ENCODE measurements at regions not wholly inside any gene's neighbourhood (a gene's known extent, or its start where the extent isn't known, plus 50 kb on each side); places are given as distances from the start of the nearest gene placed in this dataset.
"Not testable (repeated sequence)": the region's sequence is repeated elsewhere in the genome, so short reads cannot be mapped to it uniquely, and the experiment has no call there.

DNA sequence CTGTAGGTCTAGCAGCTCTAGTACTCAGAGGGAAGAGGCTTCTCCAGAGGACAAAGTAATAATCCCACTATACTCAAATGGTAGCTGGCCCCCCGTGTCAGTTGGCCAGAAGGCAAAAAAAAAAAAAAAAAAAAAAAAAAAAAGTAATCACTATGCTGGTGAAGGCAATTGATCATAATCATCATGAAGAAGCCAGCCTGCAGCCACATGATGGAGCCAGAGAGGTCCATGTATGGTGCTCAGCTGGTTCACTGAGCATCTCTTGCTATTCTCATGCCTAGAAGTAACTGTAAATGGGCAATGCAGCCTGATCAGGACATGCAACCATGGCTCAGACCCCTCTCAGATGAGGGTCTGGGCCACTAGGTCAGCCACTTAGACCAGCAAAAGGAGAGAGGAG lies 378.8 kb downstream of the MED13L start:
- no peak for DNase-seq (ENCODE audit: insufficient read length, low spot score)
- FAIRE-seq: no peak

DNA sequence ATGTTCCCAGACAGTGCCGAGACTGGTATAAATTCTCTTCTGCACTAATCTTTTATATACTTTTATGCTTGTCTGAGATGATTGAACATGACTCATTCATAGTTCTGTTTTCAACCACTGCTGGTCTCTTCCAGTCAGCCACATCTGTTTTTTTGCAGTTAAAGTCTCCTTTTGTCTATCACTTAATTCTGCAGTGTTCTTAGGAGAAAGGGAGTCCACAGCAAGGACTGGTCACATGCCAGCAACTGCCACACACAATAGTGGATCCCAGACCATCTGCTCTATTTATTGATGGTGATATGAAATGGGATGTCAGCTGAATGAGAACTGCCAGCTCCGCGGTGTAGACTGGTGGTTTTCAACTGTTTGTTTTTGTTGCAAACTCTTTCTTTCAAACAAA lies 379.8 kb downstream of the MED13L start:
- no peak for FAIRE-seq
- no peak for DNase-seq (ENCODE audit: insufficient read length, low spot score)

DNA sequence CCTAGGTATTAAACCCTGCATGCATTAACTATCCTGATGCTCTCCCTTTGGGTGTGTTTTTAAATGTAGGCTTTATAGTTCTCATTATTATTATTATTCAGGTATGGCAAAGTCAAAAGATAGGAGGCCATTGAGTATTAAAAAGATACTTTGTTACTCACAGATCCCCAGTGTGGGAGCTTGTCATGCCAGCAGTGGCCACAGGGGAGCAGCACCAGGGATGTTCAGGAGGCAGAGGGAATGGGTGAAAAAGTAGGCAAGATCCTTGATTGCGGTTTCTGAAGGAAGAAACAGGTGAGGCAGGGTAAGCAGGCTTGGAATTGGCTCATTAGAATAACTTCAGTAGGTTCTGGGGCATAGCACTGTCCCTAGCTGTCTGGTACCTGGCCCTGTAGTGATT lies 382.2 kb downstream of the MED13L start:
- no peak for DNase-seq (ENCODE audit: insufficient read length, low spot score)
- FAIRE-seq: no peak

DNA sequence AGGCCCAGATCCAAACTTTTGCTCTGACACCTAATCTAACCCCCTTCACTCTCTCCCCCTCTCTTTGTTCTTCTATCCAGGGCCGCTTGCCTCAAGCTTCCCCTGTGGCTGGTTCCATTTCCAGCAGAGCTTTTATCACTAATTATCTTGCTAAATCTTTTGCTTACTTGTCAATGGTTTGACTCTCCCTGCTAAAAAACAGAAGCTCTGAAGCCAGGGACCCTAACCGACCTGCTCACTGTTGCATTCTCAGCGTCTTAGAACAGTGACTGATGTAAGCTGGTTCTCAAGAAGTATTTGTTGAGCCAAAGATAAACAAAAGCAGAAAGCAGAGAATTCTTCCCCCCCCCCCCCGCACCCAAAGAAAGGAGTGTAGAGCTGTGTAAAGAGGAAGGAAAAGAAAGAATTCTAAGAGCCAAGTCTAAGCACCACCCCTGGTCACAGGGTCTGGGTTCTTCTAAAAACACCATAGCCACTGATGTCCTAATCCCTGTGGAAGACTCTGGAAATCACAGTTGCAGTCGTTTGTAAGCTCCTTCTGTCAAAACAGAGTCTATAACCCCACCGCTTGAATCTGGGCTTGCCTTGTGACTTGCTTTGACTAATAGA lies 385.8 kb downstream of the MED13L start:
- DNase-seq (ENCODE audit: insufficient read length, low spot score): no peak
- no peak for FAIRE-seq

DNA sequence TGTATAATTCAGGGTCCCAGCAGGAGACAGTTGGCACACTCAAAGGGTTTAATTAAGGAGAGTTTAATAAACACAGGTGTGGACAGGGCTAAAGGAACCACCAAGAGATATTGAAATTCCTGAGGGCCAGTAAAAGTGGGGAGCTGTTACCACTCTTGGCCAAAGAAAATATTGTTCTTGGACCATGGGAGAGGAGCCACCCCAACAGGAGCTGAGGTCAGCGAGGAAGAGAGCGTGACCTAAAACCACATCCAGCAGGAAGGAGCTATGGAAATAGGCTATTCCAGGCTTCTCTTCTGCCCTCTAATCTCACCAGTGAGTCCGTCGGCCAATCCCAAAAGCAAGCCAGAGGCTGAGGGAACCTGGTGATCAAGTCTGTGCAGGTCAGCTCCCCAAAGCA lies 390.8 kb downstream of the MED13L start:
- FAIRE-seq (no peak), DNase-seq (ENCODE audit: insufficient read length, low spot score) (no peak)

DNA sequence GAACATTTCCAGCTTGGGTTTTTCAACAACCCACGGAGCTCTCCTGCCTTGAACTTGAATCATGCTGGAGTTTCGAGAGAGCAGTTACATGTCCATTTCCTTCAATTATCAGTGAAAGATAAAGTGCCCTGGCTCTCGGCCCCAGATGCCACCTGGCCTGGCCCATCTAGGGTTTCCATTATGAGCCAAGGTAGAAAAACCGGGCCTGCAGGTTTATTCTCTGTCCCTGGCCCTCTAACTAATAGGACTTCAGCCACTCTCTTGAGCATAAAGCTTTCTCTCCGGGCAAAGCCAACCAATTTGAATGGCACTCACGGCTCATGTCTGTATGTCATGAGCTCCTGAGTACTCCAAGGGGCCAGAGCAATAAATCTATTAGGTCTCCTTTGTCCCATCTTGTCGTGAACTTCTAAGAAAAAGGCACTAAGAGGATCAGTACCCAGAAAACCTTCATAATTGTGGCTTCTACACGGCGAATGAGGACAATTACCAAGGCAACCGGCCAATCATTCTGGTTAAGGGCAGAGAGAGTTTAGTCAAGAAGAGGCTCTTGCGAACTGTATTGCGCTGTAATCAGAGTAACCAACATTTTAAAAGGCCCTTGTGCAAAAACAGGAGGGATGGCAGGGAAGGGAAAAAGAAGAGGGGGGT lies 392.3 kb downstream of the MED13L start:
- FAIRE-seq (no peak), DNase-seq (ENCODE audit: insufficient read length, low spot score) (no peak)

DNA sequence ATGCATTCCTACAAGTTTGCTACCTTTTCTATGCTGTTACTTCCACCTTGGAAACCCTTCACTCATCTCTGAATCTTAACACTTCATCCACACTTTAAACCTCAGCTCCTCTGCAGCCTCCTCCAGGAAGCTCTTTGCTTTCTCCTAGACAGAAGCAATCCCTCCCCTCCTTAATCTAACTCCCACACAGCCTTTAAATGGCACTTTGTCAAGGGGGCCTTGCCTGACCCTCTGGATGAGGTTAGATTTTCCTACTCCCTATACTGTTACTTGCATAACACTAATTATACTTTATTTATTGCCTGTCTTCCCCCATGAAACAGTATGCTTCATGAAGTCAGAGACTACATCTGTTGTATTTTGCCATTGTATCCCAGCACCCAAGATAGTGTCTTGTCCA lies 394.6 kb downstream of the MED13L start:
- FAIRE-seq: no peak

DNA sequence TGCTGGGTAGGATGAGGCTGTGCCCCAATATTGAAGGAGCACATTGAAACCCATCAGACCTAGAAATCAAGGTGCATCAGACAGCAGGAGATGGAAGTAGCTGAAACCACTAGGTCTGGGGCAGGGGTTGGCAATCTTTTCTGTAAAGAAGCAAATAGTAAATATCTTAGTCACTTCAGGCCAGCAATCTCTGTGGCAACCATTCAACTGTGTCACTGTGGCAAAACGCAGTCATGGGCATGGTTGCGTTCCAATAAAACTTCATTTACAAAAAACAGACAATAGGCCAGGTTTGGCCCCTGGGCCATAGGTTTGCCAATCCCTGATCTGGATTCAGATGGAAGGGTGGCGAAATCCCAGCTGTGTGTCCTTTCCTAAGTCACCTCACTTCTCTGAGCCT lies 397.3 kb downstream of the MED13L start:
- FAIRE-seq (no peak), DNase-seq (ENCODE audit: insufficient read length, low spot score) (no peak)

More for the DNA sequence above, 394.6 kb downstream of the MED13L start:
- no peak for DNase-seq (ENCODE audit: insufficient read length, low spot score)

DNA sequence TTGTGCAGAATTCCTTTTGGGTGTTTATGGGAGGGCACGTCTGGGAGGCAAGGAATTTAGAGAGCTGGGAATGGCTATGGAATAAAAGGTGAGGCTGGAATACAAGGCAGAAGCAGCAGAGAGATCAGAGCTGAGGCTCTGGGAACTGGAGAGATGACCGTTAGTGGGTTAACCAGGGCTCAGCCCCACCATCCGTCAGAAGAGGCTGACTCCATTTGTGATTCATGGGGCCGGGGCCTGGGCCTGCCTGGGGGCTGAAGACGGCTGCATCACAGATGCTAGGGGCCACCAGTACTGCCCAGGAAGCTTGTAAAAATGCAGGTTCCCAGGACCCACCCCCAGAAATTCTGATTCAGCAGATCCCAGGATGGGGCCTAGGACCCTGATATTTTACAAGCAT lies 398.1 kb downstream of the MED13L start:
- FAIRE-seq (no peak), DNase-seq (ENCODE audit: insufficient read length, low spot score) (no peak)

DNA sequence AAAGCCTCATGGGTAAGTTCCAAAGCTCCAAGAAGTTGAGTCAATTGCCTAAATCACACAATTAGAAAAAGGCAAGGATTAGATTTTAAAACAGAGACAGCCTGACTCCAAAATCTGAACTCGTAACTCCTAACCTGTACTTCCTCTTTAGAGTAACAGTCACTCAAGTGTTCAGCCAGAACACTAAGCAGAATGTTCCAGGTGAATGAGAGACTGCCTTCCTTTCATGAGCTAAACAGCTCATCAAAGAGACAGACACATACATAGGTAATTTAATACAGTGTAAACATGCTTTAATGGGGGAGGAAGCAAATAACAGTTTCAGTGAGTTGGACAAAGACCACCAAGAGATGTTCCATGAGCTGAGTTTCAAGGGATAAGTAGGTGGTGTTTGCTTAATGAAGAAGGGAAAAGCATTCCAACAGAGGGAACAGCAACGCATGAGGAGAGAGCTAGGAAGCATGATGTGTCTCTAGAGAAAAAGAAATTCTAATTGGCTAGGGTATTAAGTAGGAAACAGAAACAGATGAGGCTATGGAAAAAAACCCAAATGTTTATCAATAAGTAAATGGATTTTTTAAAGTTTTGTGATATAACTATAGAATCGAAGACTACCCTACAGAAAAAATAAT lies 403.9 kb downstream of the MED13L start:
- DNase-seq (ENCODE audit: insufficient read length, low spot score) (no peak), FAIRE-seq (no peak)

DNA sequence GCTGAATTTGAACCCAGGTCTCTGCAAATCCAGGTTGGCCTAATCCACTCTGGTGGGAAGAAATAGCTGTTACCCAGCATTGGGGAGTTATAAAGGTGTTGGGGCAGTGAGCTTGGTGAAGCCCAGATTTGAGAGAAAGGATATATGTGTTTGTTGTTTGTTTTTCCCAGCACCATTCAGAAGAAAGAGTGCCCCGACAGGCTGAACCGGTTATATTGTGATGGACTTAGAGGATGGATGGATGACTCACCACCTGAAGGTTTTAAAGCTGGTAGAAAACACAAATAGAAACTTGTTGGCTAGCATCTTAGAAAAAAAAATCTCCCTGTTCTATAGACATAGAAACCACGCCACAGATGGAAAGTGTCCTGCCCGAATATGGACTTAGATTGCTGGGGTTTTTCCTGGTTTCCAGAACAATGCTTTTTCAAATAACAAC lies 404.6 kb downstream of the MED13L start:
- no peak for DNase-seq (ENCODE audit: insufficient read length, low spot score)
- no peak for FAIRE-seq

DNA sequence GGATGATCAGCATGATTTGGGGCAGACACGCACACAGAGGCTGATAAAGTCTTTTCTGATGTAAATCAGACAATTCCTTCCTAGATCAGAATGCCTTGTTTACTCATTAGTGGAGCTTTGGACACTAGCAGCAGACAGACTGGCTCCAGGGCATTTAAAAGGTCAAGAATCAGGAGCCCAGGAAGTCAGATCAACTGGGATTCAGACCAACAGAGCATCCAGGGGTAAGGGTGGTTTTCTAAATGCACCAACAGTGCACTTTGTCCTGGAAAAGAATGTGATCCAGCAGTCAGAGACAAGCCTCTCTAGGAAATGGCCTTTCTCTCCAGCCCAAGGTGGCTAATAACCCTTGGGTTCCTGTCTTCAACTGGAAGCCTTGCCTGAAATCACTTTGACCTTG lies 405.3 kb downstream of the MED13L start:
- DNase-seq (ENCODE audit: insufficient read length, low spot score): no peak
- FAIRE-seq: no peak

DNA sequence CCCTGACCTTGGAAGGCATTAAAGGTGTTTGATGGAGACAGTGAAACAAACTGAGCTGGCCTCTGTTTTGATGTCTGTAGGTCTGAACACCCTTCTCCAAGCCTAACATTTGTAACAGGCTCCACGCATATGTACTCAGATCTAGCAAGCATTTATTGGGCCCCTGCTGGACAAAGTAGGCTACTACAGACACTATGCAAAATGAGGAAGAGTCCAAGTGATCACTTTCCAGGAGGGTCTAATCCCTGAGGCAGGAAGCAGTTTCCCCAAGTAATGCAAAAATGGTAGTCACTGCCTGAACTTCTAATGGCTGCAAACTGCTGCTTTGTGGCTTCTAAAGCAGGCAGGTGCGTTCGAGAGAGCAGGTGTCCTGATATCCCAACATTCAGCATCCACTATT lies 405.8 kb downstream of the MED13L start:
- DNase-seq (ENCODE audit: insufficient read length, low spot score) (peak; percentile 31), FAIRE-seq (no peak)

DNA sequence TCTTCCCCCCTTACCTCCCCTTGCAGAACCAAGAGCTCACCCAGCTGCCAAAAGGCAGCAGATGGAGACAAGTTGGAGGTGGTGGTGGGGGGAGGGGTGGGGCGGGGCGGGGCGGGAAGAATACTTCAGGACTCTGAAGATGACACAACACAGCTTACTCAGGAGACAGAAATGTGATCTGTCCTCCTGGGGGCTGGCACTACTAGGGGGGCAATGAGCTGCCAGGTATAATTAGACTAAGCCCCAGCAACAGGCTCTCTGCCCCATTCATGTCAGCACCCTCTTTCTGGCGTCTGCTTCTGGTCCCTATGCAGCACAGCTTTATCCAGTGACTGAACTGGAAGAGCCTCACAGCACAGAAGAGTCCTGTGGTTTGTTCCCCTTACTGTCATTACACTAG lies 407.0 kb downstream of the MED13L start:
- FAIRE-seq (no peak), DNase-seq (ENCODE audit: insufficient read length, low spot score) (no peak)

DNA sequence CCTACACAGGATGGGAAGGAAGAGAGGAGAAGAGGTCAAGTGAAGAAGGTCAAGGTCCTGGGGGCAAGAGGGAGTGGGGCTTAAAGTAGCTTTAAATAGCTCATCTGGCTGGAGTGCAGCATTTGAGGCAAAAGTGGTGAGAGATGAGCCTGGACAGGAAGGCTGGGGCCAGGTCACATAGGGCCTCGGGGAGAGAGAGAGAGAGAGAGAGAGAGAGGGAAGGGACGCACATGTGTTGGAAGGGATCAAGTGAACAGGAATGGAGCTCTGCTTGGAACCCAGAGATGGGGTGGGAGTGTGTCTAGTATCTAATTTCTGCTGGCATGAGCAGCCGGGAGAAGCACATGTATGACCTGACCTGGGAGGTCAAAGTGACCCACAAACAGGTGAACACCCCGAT lies 407.5 kb downstream of the MED13L start:
- no peak for FAIRE-seq
- no peak for DNase-seq (ENCODE audit: insufficient read length, low spot score)

DNA sequence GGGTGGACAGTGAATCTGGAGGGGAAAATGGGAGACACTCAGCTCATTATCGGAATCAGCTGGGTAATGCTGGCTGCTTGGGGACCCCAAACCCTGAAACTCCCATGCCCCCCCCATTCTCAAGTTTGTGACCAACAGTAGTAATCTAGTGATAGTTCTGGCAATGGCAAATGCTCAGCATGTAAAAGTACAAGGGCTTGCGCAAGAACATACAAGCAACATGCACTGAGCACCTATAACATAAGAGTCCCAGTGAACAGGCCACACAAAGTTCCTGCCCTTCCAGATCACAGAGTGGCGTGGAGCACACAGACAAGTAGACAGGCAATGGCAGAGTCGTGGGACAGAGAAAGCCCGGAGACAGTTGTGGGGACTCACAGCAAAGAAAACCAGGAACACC lies 407.9 kb downstream of the MED13L start:
- DNase-seq (ENCODE audit: insufficient read length, low spot score): no peak
- FAIRE-seq: no peak

DNA sequence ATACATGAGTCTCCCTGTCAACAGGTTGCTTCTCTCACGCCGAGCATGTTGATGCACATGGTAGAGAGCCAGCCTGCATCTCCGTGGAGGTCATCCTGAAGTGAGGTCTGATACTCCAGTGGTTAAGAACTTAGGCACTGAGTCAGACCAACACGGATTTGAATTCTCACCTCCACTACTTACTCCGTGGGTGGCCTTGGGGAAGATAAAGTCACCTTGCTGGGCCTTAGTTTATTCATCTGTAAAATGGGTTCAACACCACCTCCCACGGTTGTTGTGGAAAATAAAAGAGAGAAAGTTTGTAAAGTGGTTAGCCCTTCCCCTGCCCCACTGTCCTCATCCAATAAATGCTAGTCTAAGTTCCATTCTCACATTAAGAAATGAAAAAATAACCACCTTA lies 408.9 kb downstream of the MED13L start:
- no peak for DNase-seq (ENCODE audit: insufficient read length, low spot score)
- FAIRE-seq: no peak

DNA sequence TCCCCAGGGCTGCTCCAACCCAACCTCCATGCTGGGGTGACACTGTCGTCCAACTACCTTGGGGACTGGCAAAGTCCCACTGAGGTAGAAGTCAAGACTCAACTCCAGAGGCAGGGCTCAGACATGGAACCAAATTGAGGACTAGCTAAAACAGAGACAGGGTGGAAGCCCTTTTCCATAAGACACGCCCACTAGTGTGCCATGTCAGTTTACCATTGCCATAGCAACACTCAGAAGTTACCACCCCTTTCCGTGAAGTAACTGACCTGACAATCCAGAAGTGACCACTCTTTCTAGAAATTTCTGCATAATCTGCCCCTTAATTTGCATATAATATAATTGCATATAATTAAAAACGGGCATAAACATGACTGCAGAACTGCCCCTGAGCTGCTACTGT lies 409.6 kb downstream of the MED13L start:
- FAIRE-seq (no peak), DNase-seq (ENCODE audit: insufficient read length, low spot score) (no peak)

DNA sequence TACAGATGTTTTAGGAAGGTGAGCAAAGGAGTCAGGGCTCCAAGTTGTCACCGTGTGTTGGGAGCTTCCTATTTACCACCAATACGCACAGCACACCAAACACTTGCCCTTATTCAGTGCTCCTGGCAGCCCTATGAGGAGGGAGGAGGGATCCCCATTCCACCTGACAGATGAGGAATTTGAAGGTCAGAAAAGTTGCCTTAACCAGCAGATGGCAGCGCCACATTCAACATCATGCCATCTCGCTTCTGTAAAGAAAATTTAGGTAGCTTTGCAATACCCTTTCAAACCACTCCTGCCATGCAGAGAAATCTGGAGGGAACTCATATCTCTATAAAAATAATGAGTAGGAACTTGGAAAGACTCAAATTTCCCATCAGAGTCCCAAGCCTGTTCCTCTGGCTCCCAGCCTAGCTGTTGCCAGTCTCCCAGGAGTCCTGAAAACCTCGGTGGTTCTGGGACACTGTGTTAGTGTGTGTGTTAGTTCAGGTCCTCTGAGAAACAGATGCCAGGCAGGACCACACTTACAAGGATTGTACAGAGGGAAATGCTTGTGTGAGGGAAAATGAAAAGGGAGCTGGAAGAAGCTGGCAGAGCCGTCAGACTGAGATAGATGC lies 410.5 kb downstream of the MED13L start:
- no peak for FAIRE-seq
- DNase-seq (ENCODE audit: insufficient read length, low spot score): peak; percentile 26

DNA sequence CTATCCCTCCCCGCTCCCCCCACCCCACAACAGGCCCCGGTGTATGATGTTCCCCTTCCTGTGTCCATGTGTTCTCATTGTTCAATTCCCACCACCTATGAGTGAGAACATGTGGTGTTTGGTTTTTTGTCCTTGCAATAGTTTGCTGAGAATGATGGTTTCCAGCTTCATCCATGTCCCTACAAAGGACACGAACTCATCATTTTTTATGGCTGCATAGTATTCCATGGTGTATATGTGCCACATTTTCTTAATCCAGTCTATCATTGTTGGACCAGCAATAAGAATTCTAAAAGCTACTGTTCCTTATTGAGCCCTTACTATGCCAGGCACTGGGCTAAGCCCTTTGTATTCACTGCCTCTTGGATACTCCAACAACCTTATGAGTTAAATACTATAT lies 411.2 kb downstream of the MED13L start:
- DNase-seq (ENCODE audit: insufficient read length, low spot score); FAIRE-seq: not testable (repeated sequence)

DNA sequence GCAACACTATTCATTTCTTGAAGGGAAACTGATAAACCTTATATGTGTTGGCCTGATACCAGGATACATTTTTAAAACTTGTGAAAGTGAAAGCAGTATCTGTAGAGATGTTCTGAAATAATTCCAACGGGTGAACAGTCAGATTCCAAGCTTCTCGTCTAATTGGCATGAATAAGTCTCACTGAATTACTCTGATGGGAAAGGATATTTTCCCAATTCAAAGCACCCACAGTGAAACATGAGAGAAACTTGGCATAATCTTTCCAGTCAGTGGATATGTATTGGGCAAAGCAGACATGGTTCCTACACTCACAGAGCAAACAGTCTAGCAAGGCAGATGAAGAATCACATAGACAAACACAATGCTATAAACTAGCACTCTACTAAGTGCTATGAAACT lies 413.1 kb downstream of the MED13L start:
- peak; percentile 28 for FAIRE-seq

DNA sequence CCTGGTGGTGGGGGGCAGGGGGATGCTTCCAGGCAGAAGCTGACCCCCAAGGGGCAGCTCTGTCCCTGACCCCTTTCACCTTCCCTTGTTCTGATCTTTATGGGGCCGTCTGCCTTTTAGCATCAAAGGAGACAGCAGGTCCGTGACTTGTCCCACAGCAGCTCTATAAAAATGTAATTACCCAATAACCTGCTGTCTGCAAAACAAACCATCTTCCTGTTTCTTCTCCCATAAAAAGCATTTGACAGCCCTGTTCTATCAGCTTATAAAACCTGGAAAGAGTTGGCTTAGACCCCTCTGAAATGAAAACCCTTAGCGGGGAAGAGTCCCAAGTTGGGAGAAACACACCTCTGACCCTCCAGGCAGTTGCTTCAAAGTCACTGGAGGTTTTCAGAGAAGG lies 416.9 kb downstream of the MED13L start:
- FAIRE-seq: no peak
- no peak for DNase-seq (ENCODE audit: insufficient read length, low spot score)

More for the DNA sequence above, 413.1 kb downstream of the MED13L start:
- DNase-seq (ENCODE audit: insufficient read length, low spot score): no peak
